ENCODE measurements at regions not wholly inside any gene's neighbourhood (a gene's known extent, or its start where the extent isn't known, plus 50 kb on each side); places are given as distances from the start of the nearest gene placed in this dataset.

DNA sequence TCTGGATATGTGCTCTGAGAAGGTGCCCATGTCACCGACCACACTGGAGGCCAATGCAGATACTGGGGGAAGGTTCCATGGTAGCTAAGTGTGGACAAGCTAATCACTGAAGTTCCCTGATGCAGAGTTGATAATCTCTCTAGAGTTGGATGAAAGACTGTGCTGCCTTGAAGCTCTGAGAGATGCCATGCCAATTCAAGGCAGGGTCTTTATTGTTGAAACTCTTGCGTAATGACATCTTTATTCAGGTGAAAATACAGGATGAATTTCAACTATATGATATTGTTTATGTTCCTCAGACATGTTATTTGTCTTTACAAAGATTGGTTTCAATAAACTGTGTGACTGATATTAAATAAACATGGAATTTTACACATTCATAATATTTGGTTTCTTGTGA lies 167.6 kb upstream of the TMEM161B start:
- DNase-seq (ENCODE audit: low read depth), result no peak
- TF ChIP-seq, protein P1, sequence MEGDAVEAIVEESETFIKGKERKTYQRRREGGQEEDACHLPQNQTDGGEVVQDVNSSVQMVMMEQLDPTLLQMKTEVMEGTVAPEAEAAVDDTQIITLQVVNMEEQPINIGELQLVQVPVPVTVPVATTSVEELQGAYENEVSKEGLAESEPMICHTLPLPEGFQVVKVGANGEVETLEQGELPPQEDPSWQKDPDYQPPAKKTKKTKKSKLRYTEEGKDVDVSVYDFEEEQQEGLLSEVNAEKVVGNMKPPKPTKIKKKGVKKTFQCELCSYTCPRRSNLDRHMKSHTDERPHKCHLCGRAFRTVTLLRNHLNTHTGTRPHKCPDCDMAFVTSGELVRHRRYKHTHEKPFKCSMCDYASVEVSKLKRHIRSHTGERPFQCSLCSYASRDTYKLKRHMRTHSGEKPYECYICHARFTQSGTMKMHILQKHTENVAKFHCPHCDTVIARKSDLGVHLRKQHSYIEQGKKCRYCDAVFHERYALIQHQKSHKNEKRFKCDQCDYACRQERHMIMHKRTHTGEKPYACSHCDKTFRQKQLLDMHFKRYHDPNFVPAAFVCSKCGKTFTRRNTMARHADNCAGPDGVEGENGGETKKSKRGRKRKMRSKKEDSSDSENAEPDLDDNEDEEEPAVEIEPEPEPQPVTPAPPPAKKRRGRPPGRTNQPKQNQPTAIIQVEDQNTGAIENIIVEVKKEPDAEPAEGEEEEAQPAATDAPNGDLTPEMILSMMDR (IDR thresholded peaks at IDR 0.05; ENCODE audit: control insufficient read depth, insufficient read depth, low read depth, low read length, missing control alignments), result no peak
- H3K4me3 ChIP-seq (ENCODE audit: control insufficient read depth, low read depth, low read length), result no peak overlapping the region

DNA sequence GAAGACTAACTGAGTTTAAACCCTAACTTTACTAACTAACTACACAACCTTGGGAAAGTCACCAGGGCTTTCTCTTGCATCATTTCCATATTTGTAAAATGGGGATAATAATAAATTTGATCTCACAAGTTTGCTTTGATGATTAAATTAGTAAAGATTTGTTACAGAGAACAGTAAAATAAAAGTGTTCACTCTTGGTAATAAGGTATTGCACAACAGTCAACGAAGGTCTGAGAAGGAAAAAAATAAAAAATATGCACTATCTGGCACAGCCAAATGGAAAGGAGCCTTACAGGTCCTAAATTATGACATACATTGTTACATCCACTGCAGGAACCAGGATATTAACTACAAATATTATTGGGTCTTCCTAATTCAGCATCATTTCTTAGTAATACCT lies 160.0 kb upstream of the TMEM161B start:
- no peak overlapping the region for H3K4me3 ChIP-seq (ENCODE audit: control insufficient read depth, low read depth, low read length)
- DNase-seq (ENCODE audit: low read depth), result no peak
- TF ChIP-seq, protein P1 (IDR thresholded peaks at IDR 0.05; ENCODE audit: control insufficient read depth, insufficient read depth, low read depth, low read length, missing control alignments), result no peak

GRCh38 chr5:88426441-88426840 lies 157.8 kb upstream of the TMEM161B start:
- TF ChIP-seq, protein P1 (IDR thresholded peaks at IDR 0.05; ENCODE audit: control insufficient read depth, insufficient read depth, low read depth, low read length, missing control alignments), result no peak
- no peak overlapping the region for H3K4me3 ChIP-seq (ENCODE audit: control insufficient read depth, low read depth, low read length)
- DNase-seq (ENCODE audit: low read depth), result no peak

- TF ChIP-seq, protein P1 (IDR thresholded peaks at IDR 0.05; ENCODE audit: control insufficient read depth, insufficient read depth, low read depth, low read length, missing control alignments), result no peak
- no peak overlapping the region for H3K4me3 ChIP-seq (ENCODE audit: control insufficient read depth, low read depth, low read length)
- no peak for DNase-seq (ENCODE audit: low read depth)
Measured at GRCh38 chr5:88425124-88425523, 156.5 kb upstream of the TMEM161B start.

DNA sequence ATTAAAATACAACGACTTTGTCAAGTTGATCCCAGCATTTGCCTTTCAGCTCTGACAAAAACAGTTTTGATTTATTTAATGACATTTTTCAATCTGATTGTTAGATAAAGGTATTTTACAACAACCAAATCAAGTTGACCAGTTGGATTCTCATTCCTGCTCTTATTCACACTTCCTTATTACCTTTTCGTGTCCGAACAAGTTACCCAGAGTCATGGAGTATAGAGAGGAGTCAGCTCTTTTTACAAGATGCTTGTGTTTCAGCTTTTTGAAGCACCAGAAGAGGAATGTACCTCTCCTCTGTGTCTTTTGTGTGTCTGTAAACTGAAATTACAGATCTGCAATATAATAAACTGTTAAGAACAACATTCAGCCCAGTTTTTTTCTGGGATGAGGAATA lies 151.3 kb upstream of the TMEM161B start:
- H3K4me3 ChIP-seq (ENCODE audit: control insufficient read depth, low read depth, low read length), result no peak overlapping the region
- TF ChIP-seq, protein P1 (IDR thresholded peaks at IDR 0.05; ENCODE audit: control insufficient read depth, insufficient read depth, low read depth, low read length, missing control alignments), result no peak
- DNase-seq (ENCODE audit: low read depth), result no peak

DNA sequence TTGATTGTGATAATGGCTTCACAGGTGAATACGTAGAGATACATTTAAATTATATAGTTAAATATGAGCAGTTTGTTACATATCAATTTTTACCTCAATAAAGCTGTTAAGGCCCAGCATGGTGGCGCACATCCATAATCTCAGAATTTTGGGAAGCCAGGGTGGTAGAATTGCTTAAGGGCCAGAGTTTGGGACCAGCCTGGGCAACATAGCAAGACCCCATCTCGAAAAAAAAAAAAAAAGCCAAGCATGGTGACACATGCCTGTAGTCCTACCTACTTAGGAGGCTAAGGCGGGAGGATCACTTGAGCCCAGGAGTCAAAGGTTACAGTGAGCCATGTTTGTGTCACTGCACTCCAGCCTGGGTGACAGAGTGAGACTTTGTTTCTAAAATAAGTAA lies 138.7 kb upstream of the TMEM161B start:
- TF ChIP-seq, protein P1 (IDR thresholded peaks at IDR 0.05; ENCODE audit: control insufficient read depth, insufficient read depth, low read depth, low read length, missing control alignments), result no peak
- H3K4me3 ChIP-seq (ENCODE audit: control insufficient read depth, low read depth, low read length), result no peak overlapping the region
- DNase-seq (ENCODE audit: low read depth), result no peak

GRCh38 chr5:88405783-88406182 lies 137.1 kb upstream of the TMEM161B start:
- no peak overlapping the region for H3K4me3 ChIP-seq (ENCODE audit: control insufficient read depth, low read depth, low read length)
- TF ChIP-seq, protein P1 (IDR thresholded peaks at IDR 0.05; ENCODE audit: control insufficient read depth, insufficient read depth, low read depth, low read length, missing control alignments), result no peak
- DNase-seq (ENCODE audit: low read depth), result no peak

All from AG09309 (cell line).